Parathyroid adenoma (tissue), 2 donors: ENCODE measurements at regions not wholly inside any gene's neighbourhood (a gene's known extent, or its start where the extent isn't known, plus 50 kb on each side); places are given as distances from the start of the nearest gene placed in this dataset.

Source experiments
- H2AFZ ChIP-seq: fragments of 300-600 bp; sonication (generic); one replicate; pipeline ENCODE4 v1.7.0; 2017; ENCODE audit warnings: antibody characterized with exemption, mild to moderate bottlenecking
- H3K27ac ChIP-seq: fragments of 300-600 bp; sonication (generic); one replicate; pipeline ENCODE4 v1.7.0; 2017
- H3K27me3 ChIP-seq: fragments of 300-600 bp; sonication (generic); one replicate; pipeline ENCODE4 v1.7.0; 2017; ENCODE audit warnings: low read length; ENCODE audit not compliant: control insufficient read depth, insufficient read depth
- H3K36me3 ChIP-seq: fragments of 300-600 bp; sonication (generic); one replicate; pipeline ENCODE4 v1.7.0; 2017; ENCODE audit warnings: low read length; ENCODE audit not compliant: control insufficient read depth, insufficient read depth
- H3K4me1 ChIP-seq: fragments of 300-600 bp; sonication (generic); one replicate; pipeline ENCODE4 v1.7.0; 2017; ENCODE audit warnings: control low read depth
- H3K4me2 ChIP-seq: fragments of 300-600 bp; sonication (generic); one replicate; pipeline ENCODE4 v1.7.0; 2017; ENCODE audit warnings: low read length
- H3K4me3 ChIP-seq: fragments of 300-600 bp; sonication (generic); one replicate; pipeline ENCODE4 v1.7.0; 2017; ENCODE audit warnings: low read depth, low read length
- H3K79me2 ChIP-seq: fragments of 300-600 bp; sonication (generic); one replicate; pipeline ENCODE4 v1.7.0; 2017; ENCODE audit warnings: control low read depth
- H3K9ac ChIP-seq: fragments of 300-600 bp; sonication (generic); one replicate; pipeline ENCODE4 v1.7.0; 2017; ENCODE audit warnings: mild to moderate bottlenecking
- H3K9me3 ChIP-seq: fragments of 300-600 bp; sonication (generic); one replicate; pipeline ENCODE4 v1.7.0; 2017; ENCODE audit warnings: low read length; ENCODE audit not compliant: control insufficient read depth
- TF ChIP-seq, protein P1 (sequence below): fragments of 300-600 bp; sonication (generic); IDR thresholded peaks from one replicate; pipeline ENCODE4 v1.7.0; 2017; ENCODE audit warnings: antibody characterized with exemption, mild to moderate bottlenecking
- donor health status: primary hyperparathyroidism.

DNA sequence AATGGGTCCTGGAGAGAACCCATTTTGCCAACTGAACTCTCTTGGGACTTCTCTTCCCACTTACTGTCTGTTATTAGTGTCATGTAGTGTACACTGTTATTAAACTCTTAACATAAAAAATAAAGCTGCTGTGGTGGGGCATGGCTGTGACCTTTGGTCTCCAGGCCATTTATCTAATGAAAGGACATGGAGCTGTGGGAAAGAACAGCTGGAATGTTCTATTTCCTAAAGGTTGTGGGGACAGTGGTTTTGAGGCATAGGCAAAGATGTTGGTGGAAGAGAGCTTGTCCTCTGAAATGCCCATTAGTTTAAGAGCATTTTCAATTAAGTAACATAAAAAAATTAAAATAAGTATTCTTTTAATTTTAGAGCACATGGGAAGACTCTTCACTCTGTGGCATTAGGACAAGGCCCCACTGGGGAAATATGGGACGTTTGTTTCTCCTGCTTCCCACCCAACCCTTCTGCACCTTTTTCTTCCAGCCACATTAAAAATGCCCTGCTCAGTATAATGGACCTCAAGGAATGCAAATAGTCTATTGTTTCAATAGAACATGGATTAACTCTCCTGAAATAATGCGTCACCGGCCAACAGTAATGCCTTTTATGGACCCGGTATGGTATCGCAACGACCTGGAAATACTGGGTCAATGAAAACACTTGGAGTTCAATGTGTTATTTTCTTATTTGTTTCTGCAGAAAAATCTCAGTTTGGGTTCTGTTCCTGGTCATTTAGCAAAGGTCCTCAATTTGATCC lies 149.6 kb downstream of the BUB3 start:
- no peak overlapping the region for H3K27ac ChIP-seq
- no peaks in the 10 kb centered on the region for H3K9me3 ChIP-seq
- H2AFZ ChIP-seq: no peak overlapping the region
- H3K4me3 ChIP-seq: no peak overlapping the region
- no peak overlapping the region for H3K9ac ChIP-seq
- TF ChIP-seq, protein P1, sequence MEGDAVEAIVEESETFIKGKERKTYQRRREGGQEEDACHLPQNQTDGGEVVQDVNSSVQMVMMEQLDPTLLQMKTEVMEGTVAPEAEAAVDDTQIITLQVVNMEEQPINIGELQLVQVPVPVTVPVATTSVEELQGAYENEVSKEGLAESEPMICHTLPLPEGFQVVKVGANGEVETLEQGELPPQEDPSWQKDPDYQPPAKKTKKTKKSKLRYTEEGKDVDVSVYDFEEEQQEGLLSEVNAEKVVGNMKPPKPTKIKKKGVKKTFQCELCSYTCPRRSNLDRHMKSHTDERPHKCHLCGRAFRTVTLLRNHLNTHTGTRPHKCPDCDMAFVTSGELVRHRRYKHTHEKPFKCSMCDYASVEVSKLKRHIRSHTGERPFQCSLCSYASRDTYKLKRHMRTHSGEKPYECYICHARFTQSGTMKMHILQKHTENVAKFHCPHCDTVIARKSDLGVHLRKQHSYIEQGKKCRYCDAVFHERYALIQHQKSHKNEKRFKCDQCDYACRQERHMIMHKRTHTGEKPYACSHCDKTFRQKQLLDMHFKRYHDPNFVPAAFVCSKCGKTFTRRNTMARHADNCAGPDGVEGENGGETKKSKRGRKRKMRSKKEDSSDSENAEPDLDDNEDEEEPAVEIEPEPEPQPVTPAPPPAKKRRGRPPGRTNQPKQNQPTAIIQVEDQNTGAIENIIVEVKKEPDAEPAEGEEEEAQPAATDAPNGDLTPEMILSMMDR: no peak
- no peaks in the 10 kb centered on the region for H3K4me1 ChIP-seq
- H3K36me3 ChIP-seq: no peaks in the 10 kb centered on the region
- no peak overlapping the region for H3K4me2 ChIP-seq
- H3K79me2 ChIP-seq: no peaks in the 10 kb centered on the region
- no peaks in the 10 kb centered on the region for H3K27me3 ChIP-seq

DNA sequence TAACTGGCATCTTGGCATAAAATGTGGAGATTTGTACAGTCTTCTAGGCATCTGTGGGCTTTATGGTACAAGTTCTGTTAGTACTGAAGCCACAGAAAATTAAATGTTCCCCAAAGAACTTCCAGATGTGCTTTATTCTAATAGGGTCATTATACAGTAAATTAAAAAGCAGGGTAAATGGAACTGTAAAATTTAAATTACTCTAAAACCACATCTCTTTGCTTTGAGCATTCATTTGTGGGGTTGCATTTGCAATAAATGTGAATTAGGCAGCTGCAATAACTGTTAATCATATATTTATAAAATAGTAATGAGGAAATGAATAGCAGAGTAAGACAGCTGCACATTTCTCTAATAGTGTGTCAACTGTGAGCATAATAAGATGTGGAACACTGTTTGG lies 151.5 kb downstream of the BUB3 start:
- Histone ChIP-seq H3K79me2 (no peaks in the 10 kb centered on the region), H3K4me1 (no peaks in the 10 kb centered on the region), H3K9me3 (no peaks in the 10 kb centered on the region), H3K9ac (no peak overlapping the region), H3K27ac (no peak overlapping the region), H3K4me3 (no peak overlapping the region), H3K27me3 (no peaks in the 10 kb centered on the region), H2AFZ (no peak overlapping the region), H3K36me3 (no peaks in the 10 kb centered on the region), H3K4me2 (no peak overlapping the region)
- TF ChIP-seq, protein P1: no peak

DNA sequence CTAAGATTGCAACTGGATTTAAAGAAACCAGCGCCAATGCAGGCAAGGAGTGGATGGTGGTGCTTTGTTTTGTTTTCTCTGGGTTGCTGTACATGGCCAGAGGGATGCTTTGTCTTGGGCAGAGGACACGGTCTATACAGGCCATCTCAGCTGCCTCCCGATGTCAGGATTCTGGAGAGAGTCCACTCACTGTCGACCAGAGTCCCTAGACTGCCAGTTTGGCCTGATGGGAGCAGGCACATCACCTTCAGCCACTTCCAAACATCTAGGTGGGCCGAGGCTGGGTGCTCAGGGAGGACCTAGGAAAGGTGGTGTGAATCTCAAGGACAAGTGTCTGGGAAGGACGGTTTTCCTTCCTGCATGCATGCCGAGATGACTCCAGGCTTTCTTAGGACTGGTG lies 152.1 kb downstream of the BUB3 start:
- Histone ChIP-seq H3K4me3 (no peak overlapping the region), H3K27ac (no peak overlapping the region), H3K4me2 (no peak overlapping the region), H3K36me3 (no peaks in the 10 kb centered on the region), H3K79me2 (no peaks in the 10 kb centered on the region), H3K4me1 (no peaks in the 10 kb centered on the region), H2AFZ (no peak overlapping the region), H3K9me3 (no peaks in the 10 kb centered on the region), H3K27me3 (no peaks in the 10 kb centered on the region), H3K9ac (no peak overlapping the region)
- TF ChIP-seq, protein P1: no peak

DNA sequence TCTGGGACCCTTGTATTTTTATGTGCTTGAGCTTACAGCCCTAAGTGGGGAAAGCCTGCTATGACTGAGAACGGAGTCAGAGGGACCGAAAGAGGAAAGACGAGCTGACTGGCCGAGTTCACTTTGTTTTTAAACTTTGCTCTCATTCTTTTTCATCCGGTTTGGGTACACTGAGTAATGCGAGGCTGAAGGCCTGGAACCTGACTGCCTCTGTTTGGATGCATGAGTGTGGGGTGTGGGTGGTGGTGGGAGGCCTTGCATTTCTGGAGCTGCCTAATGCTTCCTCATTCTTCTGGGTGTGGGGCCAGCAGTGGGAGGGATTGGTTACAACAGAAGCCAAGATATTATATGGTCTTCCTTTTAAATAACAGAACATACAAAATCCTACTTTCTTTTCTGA lies 155.5 kb downstream of the BUB3 start:
- Histone ChIP-seq H3K79me2 (no peaks in the 10 kb centered on the region), H3K4me2 (no peak overlapping the region), H3K27ac (no peak overlapping the region), H2AFZ (no peak overlapping the region), H3K9ac (no peak overlapping the region), H3K27me3 (no peaks in the 10 kb centered on the region), H3K36me3 (no peaks in the 10 kb centered on the region), H3K4me3 (no peak overlapping the region), H3K4me1 (no peaks in the 10 kb centered on the region), H3K9me3 (no peaks in the 10 kb centered on the region)
- TF ChIP-seq, protein P1: no peak

DNA sequence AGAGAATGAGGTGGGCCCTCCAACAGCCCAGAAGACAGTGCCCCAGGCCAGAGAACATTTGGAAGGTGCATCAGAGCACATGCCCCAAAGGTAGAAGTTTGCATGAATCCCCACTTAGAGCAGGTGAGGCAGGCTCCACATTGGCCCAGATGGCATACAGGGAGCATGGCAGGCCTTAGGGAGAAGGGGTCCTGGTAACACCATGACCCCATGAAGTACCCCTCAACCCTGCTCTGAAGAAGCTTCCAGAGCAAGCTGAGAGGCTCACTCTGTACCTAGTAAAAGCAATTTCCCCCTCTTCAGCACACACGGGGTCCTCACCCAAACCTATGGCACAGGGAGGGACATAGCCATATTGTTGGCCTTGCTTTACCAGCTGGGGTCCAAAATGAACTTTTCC lies 162.6 kb downstream of the BUB3 start:
- Histone ChIP-seq H2AFZ (no peak overlapping the region), H3K27ac (no peak overlapping the region), H3K27me3 (no peaks in the 10 kb centered on the region), H3K4me2 (no peak overlapping the region), H3K4me3 (no peak overlapping the region), H3K9me3 (no peaks in the 10 kb centered on the region), H3K9ac (no peak overlapping the region), H3K4me1 (no peaks in the 10 kb centered on the region), H3K36me3 (no peaks in the 10 kb centered on the region), H3K79me2 (no peaks in the 10 kb centered on the region)
- TF ChIP-seq, protein P1: no peak
